AG04449 (cell line): ENCODE measurements at regions not wholly inside any gene's neighbourhood (a gene's known extent, or its start where the extent isn't known, plus 50 kb on each side); places are given as distances from the start of the nearest gene placed in this dataset.

ENCODE experiments used
- CTCF ChIA-PET: fragments of 350-600 bp; formaldehyde crosslinking; extraction: SDS; loops from one replicate; lab custom pipeline; 2021; ENCODE audit warnings: antibody characterized with exemption; lab: Yijun Ruan, JAX
- POLR2A ChIA-PET: fragments of 400-600, 350-600 bp; formaldehyde crosslinking; extraction: SDS; loops from one replicate; lab custom pipeline; 2020; ENCODE audit warnings: antibody characterized with exemption, inconsistent platforms; lab: Yijun Ruan, JAX
- DNase-seq: peaks from one replicate; pipeline ENCODE4 v3.0.0-alpha.2; 2010; ENCODE audit warnings: low read depth, low spot score
- H3K4me3 ChIP-seq: 2 replicates; pipeline ENCODE4 v1.5.1; 2011; ENCODE audit warnings: low read depth, mild to moderate bottlenecking, control low read depth, low read length
- TF ChIP-seq, protein P1 (sequence below): IDR thresholded peaks from one replicate; pipeline ENCODE4 v1.5.1; 2011; ENCODE audit warnings: mild to moderate bottlenecking, moderate library complexity, low read length, control low read depth, inconsistent platforms; ENCODE audit not compliant: insufficient read depth; ENCODE audit errors: missing control alignments

DNA sequence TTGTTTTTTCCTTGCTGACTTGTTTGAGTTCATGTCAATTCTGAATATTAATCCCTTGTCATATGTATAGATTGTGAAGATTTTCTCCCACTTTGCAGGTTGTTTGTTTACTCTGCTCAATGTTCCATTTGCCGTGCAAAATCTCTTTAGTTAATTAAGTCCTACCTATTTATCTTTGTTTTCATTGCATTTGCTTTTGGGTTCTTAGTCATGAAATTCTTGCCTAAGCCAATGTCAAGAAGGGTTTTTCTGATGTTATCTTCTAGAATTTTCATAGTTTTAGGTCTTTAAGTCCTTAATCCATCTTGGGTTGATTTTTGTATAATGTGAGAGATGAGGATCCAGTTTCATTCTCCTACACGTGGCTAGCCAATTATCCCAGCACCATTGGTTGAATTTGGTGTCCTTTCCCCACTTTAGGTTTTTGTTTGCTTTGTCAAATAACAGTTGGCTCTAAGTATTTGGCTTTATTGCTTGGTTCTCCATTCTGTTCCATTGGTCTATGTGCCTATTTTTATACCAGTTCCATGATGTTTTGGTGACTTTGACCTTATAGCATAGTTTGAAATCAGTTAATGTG lies 163.1 kb upstream of the PGR start:
- H3K4me3 ChIP-seq: no peak overlapping the region
- ChIA-PET CTCF (no interaction called here), POLR2A (no interaction called here)
- no peak for DNase-seq
- TF ChIP-seq, protein P1, sequence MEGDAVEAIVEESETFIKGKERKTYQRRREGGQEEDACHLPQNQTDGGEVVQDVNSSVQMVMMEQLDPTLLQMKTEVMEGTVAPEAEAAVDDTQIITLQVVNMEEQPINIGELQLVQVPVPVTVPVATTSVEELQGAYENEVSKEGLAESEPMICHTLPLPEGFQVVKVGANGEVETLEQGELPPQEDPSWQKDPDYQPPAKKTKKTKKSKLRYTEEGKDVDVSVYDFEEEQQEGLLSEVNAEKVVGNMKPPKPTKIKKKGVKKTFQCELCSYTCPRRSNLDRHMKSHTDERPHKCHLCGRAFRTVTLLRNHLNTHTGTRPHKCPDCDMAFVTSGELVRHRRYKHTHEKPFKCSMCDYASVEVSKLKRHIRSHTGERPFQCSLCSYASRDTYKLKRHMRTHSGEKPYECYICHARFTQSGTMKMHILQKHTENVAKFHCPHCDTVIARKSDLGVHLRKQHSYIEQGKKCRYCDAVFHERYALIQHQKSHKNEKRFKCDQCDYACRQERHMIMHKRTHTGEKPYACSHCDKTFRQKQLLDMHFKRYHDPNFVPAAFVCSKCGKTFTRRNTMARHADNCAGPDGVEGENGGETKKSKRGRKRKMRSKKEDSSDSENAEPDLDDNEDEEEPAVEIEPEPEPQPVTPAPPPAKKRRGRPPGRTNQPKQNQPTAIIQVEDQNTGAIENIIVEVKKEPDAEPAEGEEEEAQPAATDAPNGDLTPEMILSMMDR: no peak

DNA sequence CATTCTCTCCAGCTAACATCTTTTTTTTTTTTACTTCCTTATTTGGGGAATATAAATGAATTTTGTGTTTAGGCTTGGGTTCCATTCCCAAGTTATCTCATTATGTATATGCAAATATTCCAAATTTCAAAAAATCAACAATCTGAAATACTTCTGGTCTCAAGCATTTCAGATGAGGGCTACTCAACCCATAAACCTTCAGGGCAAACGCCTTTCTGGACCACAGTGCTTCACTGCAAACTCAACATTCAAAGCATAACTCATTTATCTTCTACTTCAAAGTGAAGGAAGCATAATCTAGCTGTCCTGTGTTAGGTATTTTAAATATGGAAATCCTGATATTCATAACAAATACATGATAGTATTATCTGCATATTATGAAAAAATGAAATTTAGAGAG lies 161.7 kb upstream of the PGR start:
- TF ChIP-seq, protein P1: no peak
- POLR2A ChIA-PET: no interaction called here
- no peak overlapping the region for H3K4me3 ChIP-seq
- no peak for DNase-seq
- CTCF ChIA-PET: no interaction called here

DNA sequence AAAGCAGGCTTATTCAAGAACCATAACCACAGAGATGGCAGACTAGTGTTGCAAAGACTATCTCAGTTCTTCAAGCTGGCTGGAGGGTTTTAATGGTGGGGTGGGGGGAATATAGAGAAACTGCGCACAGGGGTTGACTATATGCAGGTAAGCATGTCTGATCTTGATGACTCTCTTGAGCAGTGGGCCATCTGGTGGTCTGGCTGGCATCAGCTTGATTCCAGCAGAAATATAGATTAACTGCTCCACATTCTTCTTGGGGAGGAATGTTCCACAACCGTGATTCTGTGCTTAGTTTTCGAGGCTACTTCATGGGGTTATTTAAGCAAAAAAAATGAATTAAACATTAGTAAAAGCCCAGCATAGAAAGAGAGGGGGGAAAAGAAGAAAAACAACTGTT lies 158.8 kb upstream of the PGR start:
- no peak for DNase-seq
- TF ChIP-seq, protein P1: no peak
- H3K4me3 ChIP-seq: no peak overlapping the region
- ChIA-PET POLR2A (no interaction called here), CTCF (no interaction called here)

DNA sequence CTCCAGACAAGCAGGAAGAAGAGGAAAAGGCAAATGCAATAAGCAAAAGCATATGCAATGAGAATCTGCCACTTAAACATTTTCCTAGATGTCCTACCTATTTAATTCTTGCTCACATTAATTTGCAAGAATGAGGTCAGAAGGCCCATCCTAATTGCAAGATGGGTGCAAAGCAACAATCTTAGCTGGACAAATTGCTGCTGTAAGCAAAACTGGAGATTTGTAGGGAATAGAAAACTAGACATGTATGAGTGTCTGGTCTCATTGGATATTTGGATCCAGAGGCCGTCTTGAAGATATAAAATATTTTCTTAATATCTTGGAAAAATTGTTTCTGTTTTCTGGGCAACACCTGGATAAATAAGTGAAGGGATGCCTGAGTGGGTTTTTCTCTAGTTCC lies 150.1 kb upstream of the PGR start:
- POLR2A ChIA-PET: no interaction called here
- no peak for DNase-seq
- CTCF ChIA-PET: no interaction called here
- TF ChIP-seq, protein P1: no peak
- no peak overlapping the region for H3K4me3 ChIP-seq

DNA sequence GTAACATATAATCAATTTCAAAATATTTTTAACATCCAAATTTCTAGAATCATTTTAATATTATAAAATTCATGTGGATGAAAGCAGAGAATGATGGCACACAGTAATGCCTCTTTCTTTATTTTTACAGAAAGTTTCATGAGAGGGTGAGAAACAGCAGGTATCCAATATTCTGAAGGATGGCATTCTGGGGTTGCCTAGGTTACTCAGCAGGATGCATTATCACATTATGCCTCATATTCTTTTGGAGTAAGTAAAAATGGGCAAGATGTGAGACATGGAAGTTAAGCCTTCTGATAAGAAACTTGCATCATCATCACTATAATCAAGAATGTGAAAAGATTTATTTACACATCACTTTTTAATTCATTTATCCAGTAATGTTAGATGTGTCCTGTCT lies 148.7 kb upstream of the PGR start:
- TF ChIP-seq, protein P1: no peak
- no peak overlapping the region for H3K4me3 ChIP-seq
- CTCF ChIA-PET: no interaction called here
- DNase-seq: no peak
- POLR2A ChIA-PET: no interaction called here

DNA sequence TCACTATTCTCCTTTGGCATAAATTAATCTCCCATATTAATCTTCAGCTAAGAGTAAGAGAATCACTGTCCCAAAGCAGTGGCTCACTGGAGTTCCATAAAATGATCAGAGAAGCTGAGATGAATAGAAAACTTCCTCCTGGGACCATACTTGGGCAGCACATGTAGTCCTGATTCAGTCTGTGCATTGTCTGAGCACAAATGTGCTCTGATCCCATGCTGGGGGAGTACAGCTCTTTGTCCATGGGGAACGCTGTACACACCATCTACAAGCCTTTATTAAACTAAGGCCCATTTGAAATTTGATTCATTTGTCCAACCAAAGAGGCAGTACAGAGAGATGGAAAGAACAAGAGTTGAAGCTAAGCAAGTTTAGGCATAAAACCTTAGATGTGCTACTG lies 147.4 kb upstream of the PGR start:
- CTCF ChIA-PET: no interaction called here

More for the DNA sequence above, 147.4 kb upstream of the PGR start:
- TF ChIP-seq, protein P1: no peak
- POLR2A ChIA-PET: no interaction called here
- DNase-seq: no peak
- no peak overlapping the region for H3K4me3 ChIP-seq
